ENCODE measurements at regions not wholly inside any gene's neighbourhood (a gene's known extent, or its start where the extent isn't known, plus 50 kb on each side); places are given as distances from the start of the nearest gene placed in this dataset.

DNA sequence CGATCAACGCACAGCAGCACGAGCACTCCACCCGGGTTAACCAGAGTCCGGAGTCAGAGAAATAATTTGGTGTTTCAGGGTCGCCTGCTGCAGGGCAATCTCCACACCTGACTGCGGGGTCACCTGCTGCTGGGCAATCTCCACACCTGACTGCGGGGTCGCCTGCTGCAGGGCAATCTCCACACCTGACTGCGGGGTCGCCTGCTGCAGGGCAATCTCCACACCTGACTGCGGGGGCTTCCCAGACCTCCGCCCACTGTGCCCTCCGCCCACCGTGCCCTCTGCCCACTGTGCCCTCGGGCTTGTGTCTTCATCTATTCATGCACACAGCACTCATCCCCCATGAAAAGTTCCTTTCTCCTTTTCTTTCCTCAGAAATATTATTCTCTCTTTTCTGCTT is 500.2 kb upstream of the SALL3 start:
- no peak for TF ChIP-seq FOXP2 (optimal IDR thresholded peaks at IDR 0.05; ENCODE audit: borderline replicate concordance, extremely low read depth, extremely low read length, insufficient read depth)
- no peak for TF ChIP-seq SIN3A (IDR thresholded peaks at IDR 0.05; ENCODE audit: borderline replicate concordance, insufficient read depth, low read length)

DNA sequence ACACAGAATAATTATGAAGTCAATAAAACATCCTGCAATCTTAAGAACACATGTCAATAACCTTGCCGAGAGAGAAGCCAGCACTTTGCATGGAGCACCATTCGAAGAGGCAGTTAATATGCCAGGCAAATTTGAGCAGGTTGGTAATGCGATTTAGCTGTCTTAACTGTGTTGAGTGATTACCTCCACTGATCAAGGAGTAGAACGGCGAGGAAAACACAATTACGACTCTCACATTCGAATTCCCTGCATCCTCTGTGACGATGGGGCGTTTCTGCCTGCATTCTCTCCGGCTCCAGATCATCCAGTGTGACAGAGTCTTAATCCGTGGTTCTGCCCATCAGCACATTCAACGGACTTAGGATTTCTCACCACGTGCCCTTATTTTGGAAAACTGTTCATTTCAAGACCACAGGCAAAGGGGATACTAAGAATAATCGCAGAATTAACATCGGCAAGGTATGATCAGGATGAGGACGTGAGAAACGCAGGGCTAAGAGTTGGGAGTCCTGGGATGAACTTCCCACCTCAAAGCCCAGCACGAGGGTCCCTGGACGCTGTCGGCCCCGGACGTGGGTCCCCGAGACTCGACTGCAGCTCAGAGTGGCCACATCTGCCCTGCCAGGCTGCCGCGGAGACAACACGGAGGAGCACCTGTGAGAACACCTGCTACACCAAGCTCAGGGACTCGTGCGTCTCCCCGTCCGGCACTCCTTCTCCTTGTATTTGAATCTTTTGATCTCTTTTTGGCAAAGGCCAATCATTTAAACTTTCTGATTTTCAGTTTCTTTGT is 499.2 kb upstream of the SALL3 start:
- no peak for TF ChIP-seq SIN3A (IDR thresholded peaks at IDR 0.05; ENCODE audit: borderline replicate concordance, insufficient read depth, low read length)
- TF ChIP-seq, protein P1, sequence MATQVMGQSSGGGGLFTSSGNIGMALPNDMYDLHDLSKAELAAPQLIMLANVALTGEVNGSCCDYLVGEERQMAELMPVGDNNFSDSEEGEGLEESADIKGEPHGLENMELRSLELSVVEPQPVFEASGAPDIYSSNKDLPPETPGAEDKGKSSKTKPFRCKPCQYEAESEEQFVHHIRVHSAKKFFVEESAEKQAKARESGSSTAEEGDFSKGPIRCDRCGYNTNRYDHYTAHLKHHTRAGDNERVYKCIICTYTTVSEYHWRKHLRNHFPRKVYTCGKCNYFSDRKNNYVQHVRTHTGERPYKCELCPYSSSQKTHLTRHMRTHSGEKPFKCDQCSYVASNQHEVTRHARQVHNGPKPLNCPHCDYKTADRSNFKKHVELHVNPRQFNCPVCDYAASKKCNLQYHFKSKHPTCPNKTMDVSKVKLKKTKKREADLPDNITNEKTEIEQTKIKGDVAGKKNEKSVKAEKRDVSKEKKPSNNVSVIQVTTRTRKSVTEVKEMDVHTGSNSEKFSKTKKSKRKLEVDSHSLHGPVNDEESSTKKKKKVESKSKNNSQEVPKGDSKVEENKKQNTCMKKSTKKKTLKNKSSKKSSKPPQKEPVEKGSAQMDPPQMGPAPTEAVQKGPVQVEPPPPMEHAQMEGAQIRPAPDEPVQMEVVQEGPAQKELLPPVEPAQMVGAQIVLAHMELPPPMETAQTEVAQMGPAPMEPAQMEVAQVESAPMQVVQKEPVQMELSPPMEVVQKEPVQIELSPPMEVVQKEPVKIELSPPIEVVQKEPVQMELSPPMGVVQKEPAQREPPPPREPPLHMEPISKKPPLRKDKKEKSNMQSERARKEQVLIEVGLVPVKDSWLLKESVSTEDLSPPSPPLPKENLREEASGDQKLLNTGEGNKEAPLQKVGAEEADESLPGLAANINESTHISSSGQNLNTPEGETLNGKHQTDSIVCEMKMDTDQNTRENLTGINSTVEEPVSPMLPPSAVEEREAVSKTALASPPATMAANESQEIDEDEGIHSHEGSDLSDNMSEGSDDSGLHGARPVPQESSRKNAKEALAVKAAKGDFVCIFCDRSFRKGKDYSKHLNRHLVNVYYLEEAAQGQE (IDR thresholded peaks at IDR 0.05; ENCODE audit: insufficient read depth in 1 of 2, low read depth in 2 of 2, low read length in 2 of 2), result no peak
- TF ChIP-seq POLR2AphosphoS5 (IDR thresholded peaks at IDR 0.05; ENCODE audit: low read depth, low read length), result no peak
- TF ChIP-seq FOXP2 (optimal IDR thresholded peaks at IDR 0.05; ENCODE audit: borderline replicate concordance, extremely low read depth, extremely low read length, insufficient read depth), result no peak
- TF ChIP-seq TAF1 (IDR thresholded peaks at IDR 0.05; ENCODE audit: borderline replicate concordance, insufficient read depth, low read length), result no peak

DNA sequence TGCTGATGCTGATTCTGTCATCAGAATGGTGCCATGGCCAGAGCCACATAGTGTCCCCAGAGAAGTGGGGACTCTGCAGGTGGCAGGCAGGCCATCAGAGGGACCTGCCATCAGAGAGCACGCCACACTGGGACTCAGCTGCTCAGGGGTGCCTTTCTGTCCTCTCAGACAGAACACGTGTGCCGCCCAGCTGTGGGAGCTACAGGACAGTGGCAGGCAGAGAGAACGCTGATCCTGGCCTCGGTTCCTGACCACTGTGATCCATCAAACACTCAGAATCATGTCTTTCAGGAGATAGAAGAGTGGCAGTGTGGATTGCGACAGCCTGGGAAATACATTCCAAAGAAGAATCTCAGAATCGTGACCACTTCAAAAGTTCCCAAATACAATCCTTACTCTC is 497.2 kb upstream of the SALL3 start:
- no peak for TF ChIP-seq FOXP2 (optimal IDR thresholded peaks at IDR 0.05; ENCODE audit: borderline replicate concordance, extremely low read depth, extremely low read length, insufficient read depth)
- TF ChIP-seq POLR2AphosphoS5 (IDR thresholded peaks at IDR 0.05; ENCODE audit: low read depth, low read length), result no peak
- TF ChIP-seq TAF1 (IDR thresholded peaks at IDR 0.05; ENCODE audit: borderline replicate concordance, insufficient read depth, low read length), result no peak
- TF ChIP-seq SIN3A (IDR thresholded peaks at IDR 0.05; ENCODE audit: borderline replicate concordance, insufficient read depth, low read length), result no peak
- TF ChIP-seq, protein P1 (IDR thresholded peaks at IDR 0.05; ENCODE audit: insufficient read depth in 1 of 2, low read depth in 2 of 2, low read length in 2 of 2), result no peak

- no peak for TF ChIP-seq FOXP2 (optimal IDR thresholded peaks at IDR 0.05; ENCODE audit: borderline replicate concordance, extremely low read depth, extremely low read length, insufficient read depth)
- no peak for TF ChIP-seq SIN3A (IDR thresholded peaks at IDR 0.05; ENCODE audit: borderline replicate concordance, insufficient read depth, low read length)
- TF ChIP-seq POLR2AphosphoS5 (IDR thresholded peaks at IDR 0.05; ENCODE audit: low read depth, low read length), result no peak
- TF ChIP-seq TAF1 (IDR thresholded peaks at IDR 0.05; ENCODE audit: borderline replicate concordance, insufficient read depth, low read length), result no peak
- TF ChIP-seq, protein P1 (IDR thresholded peaks at IDR 0.05; ENCODE audit: insufficient read depth in 1 of 2, low read depth in 2 of 2, low read length in 2 of 2), result no peak
These were observed 492.0 kb upstream of the SALL3 start for GRCh38 chr18:78487649-78488048.

DNA sequence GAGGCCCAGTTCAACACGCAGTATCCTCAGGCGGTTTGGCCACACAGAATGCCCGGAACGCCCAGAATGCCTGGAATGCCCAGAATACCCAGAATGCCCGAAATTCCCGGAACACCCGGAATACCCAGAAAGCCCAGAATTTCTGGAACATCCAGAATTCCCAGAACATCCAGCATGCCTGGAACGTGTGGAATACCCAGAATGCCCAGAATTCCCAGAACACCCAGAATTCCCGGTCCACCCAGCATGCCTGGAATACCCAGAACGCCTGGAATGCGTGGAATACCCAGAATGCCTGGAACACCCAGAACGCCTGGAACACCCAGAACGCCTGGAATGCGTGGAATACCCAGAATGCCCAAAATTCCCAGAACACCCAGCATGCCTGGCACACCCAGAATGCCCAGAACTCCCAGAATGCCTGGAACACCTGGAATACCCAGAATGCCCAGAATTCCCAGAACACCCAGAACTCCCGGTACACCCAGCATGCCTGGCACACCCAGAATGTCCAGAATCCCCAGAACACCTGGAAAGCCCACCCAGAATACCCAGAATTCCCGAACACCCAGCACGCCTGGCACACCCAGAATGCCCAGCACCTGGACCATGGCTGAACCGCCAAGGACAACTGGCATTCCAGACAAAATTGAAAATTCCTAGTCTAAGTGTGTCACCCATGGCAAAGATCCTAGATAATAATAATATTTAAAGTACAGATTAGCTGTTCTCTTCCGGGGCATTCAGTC is 487.4 kb upstream of the SALL3 start:
- TF ChIP-seq POLR2AphosphoS5 (IDR thresholded peaks at IDR 0.05; ENCODE audit: low read depth, low read length), result no peak
- no peak for TF ChIP-seq SIN3A (IDR thresholded peaks at IDR 0.05; ENCODE audit: borderline replicate concordance, insufficient read depth, low read length)
- TF ChIP-seq FOXP2 (optimal IDR thresholded peaks at IDR 0.05; ENCODE audit: borderline replicate concordance, extremely low read depth, extremely low read length, insufficient read depth), result no peak
